ENCODE measurements at regions not wholly inside any gene's neighbourhood (a gene's known extent, or its start where the extent isn't known, plus 50 kb on each side); places are given as distances from the start of the nearest gene placed in this dataset.

DNA sequence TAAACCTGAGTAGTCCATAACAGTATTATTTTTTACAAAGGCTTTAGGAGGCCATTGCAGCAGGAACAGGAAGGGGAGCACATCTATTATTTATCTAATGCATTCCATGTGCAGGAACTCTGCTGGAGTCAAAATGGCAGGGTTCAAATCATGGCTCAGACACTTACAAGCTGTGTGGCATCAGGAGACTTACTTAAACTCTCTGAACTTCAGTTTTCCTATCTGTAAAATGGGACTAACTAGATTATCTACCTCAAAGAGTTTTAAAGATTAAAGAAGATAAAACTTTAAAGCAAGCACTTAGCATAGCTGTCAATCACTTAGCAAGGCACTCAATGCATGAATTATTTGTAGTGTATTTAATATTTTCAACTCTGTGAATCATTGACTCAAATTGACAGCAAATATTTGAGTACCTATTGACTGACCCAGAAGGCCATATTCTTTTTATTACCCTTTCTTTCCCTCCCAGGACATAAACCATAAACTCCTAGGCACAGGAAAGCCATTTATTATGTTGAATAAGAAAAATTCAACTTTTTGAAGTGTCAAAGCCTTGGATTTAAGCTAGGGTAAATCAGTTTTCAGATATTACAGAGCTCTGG, 115.8 kb upstream of the FAM204A start:
- TF ChIP-seq CREB1 (IDR thresholded peaks at IDR 0.05; ENCODE audit: low read depth) (no peak), TAF1 (IDR thresholded peaks at IDR 0.05; ENCODE audit: low read depth) (no peak), RAD21 (IDR thresholded peaks at IDR 0.05; ENCODE audit: low read depth) (no peak), TCF12 (IDR thresholded peaks at IDR 0.05; ENCODE audit: low read depth) (no peak), NFIC (IDR thresholded peaks at IDR 0.05) (no peak), EGR1 (IDR thresholded peaks at IDR 0.05) (no peak), YY1 (IDR thresholded peaks at IDR 0.05; ENCODE audit: low read depth) (no peak), FOXM1 (IDR thresholded peaks at IDR 0.05; ENCODE audit: borderline replicate concordance, low read depth) (no peak), EP300 (IDR thresholded peaks at IDR 0.05; ENCODE audit: borderline replicate concordance) (no peak), TEAD4 (IDR thresholded peaks at IDR 0.05) (no peak), CEBPB (IDR thresholded peaks at IDR 0.05) (no peak), ZBTB7A (IDR thresholded peaks at IDR 0.05; ENCODE audit: low read depth) (no peak)
- TF ChIP-seq, protein P1, sequence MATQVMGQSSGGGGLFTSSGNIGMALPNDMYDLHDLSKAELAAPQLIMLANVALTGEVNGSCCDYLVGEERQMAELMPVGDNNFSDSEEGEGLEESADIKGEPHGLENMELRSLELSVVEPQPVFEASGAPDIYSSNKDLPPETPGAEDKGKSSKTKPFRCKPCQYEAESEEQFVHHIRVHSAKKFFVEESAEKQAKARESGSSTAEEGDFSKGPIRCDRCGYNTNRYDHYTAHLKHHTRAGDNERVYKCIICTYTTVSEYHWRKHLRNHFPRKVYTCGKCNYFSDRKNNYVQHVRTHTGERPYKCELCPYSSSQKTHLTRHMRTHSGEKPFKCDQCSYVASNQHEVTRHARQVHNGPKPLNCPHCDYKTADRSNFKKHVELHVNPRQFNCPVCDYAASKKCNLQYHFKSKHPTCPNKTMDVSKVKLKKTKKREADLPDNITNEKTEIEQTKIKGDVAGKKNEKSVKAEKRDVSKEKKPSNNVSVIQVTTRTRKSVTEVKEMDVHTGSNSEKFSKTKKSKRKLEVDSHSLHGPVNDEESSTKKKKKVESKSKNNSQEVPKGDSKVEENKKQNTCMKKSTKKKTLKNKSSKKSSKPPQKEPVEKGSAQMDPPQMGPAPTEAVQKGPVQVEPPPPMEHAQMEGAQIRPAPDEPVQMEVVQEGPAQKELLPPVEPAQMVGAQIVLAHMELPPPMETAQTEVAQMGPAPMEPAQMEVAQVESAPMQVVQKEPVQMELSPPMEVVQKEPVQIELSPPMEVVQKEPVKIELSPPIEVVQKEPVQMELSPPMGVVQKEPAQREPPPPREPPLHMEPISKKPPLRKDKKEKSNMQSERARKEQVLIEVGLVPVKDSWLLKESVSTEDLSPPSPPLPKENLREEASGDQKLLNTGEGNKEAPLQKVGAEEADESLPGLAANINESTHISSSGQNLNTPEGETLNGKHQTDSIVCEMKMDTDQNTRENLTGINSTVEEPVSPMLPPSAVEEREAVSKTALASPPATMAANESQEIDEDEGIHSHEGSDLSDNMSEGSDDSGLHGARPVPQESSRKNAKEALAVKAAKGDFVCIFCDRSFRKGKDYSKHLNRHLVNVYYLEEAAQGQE (IDR thresholded peaks at IDR 0.05; ENCODE audit: low read depth) = no peak
- TF ChIP-seq, protein P2, sequence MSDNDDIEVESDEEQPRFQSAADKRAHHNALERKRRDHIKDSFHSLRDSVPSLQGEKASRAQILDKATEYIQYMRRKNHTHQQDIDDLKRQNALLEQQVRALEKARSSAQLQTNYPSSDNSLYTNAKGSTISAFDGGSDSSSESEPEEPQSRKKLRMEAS (IDR thresholded peaks at IDR 0.05) = no peak
